ENCODE measurements at regions not wholly inside any gene's neighbourhood (a gene's known extent, or its start where the extent isn't known, plus 50 kb on each side); places are given as distances from the start of the nearest gene placed in this dataset.

GRCh38 chrX:139106069-139106468 is 394.6 kb upstream of the FGF13 start:
- H3K4me1 ChIP-seq = no peaks in the 10 kb centered on the region
- no peak overlapping the region for H3K27ac ChIP-seq
- no peaks in the 10 kb centered on the region for H3K9me3 ChIP-seq
- no peaks in the 10 kb centered on the region for H3K36me3 ChIP-seq
- no peak for DNase-seq
- H3K27me3 ChIP-seq = no peaks in the 10 kb centered on the region
- TF ChIP-seq POLR2A (IDR thresholded peaks at IDR 0.05) = no peak
- TF ChIP-seq, protein P1, sequence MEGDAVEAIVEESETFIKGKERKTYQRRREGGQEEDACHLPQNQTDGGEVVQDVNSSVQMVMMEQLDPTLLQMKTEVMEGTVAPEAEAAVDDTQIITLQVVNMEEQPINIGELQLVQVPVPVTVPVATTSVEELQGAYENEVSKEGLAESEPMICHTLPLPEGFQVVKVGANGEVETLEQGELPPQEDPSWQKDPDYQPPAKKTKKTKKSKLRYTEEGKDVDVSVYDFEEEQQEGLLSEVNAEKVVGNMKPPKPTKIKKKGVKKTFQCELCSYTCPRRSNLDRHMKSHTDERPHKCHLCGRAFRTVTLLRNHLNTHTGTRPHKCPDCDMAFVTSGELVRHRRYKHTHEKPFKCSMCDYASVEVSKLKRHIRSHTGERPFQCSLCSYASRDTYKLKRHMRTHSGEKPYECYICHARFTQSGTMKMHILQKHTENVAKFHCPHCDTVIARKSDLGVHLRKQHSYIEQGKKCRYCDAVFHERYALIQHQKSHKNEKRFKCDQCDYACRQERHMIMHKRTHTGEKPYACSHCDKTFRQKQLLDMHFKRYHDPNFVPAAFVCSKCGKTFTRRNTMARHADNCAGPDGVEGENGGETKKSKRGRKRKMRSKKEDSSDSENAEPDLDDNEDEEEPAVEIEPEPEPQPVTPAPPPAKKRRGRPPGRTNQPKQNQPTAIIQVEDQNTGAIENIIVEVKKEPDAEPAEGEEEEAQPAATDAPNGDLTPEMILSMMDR (IDR thresholded peaks at IDR 0.05) = no peak
- intact Hi-C loops (cut with DNase I; ENCODE audit: low total_unique reads) = no loop called here
- H3K4me3 ChIP-seq = no peak overlapping the region

DNA sequence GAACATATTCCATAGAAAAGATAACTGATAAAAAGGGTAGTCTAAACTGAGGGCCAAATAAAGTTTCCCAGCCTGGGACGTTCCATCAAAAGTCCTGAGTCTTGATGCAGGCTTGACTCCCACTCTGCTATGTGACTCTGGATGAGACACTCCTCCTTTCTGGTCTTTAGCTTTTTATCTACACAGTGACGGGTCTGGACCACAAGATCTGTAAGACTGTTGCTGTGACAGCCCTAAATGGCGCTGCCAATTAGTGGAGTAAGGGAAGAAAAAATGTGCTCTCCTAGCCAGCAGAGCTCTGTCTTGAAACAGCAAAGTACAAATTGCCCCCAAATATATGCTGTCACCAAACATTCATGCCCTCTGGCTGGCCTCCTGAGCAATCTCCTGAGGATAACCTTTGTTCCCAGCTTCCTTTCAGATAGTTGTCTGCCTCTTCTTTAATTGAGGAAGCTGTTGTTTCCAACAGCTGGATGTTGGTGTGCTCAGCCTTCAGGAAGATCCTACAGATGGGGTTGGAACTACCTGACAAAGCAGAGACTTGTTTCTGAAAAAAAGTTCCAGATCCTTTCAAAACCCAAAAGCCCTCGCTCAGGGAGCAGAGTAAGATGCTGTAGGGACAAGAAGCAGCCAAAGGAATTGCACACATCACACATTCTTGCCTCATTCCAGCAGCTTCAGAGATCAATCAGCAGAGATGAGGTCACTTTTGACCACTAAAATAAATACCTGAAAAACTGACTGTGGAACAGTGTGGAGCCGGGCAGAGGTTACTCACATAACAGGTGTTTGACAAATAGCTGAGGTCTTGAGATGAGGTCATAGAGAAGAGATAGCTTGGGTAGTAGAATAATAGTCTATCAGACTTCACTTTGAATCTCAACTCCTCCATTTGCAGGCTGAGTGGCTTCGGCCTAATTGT is 383.4 kb upstream of the FGF13 start:
- Histone ChIP-seq H3K27ac (no peak overlapping the region), H3K9me3 (no peaks in the 10 kb centered on the region), H3K36me3 (no peaks in the 10 kb centered on the region), H3K4me3 (no peak overlapping the region), H3K4me1 (no peaks in the 10 kb centered on the region), H3K27me3 (peaks cover 0 to 3% of the 10 kb centered on the region in 2 donors)
- intact Hi-C loops (cut with DNase I; ENCODE audit: low total_unique reads) = no loop called here
- no peak for TF ChIP-seq POLR2A (IDR thresholded peaks at IDR 0.05)
- TF ChIP-seq, protein P1 (IDR thresholded peaks at IDR 0.05) = no peak
- no peak for DNase-seq

DNA sequence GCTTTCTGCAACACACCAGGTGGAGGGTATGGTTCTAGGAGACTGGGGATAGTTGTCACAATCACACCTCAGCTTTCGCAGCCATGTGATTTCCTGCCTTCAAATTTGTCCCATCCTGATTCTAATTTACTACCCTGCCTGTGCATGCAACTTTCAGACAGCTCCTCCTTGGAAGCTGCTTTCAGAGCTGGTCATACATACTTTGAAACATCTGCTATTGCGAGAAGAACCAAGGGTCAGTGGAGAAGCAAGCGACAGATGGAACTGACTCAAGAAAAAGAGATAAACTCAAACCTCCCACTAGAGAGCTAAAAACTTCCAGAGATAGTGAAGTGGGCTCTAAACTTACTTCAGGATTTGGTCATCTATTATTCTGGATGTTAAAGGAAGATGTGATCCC is 381.7 kb upstream of the FGF13 start:
- H3K4me1 ChIP-seq = no peaks in the 10 kb centered on the region
- no peak overlapping the region for H3K27ac ChIP-seq
- H3K4me3 ChIP-seq = no peak overlapping the region
- H3K36me3 ChIP-seq = no peaks in the 10 kb centered on the region
- DNase-seq = no peak
- TF ChIP-seq POLR2A (IDR thresholded peaks at IDR 0.05) = no peak
- TF ChIP-seq, protein P1 (IDR thresholded peaks at IDR 0.05) = no peak
- H3K27me3 ChIP-seq = no peaks in the 10 kb centered on the region
- intact Hi-C loops (cut with DNase I; ENCODE audit: low total_unique reads) = no loop called here
- no peaks in the 10 kb centered on the region for H3K9me3 ChIP-seq

DNA sequence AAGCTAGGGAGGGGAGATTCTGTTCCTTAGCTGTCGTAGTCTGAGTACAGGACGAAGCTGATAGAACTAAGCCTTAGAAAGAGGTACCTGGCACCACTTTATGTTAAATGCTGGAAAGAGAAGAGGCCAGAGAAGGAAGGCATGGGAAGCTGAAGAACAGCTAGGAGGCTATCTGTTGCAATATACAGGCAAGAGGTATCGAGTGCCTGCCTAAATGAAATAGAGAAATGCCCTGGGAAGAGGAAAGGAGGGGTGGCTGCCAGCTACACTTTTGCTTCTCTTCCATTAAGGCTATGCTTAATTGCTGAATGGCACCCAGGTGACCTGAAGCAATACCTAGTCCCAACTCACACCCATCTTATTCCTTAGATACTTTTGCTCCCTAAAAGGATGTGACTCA is 380.4 kb upstream of the FGF13 start:
- Histone ChIP-seq H3K4me1 (no peaks in the 10 kb centered on the region), H3K9me3 (no peaks in the 10 kb centered on the region), H3K4me3 (no peak overlapping the region), H3K27ac (no peak overlapping the region), H3K36me3 (no peaks in the 10 kb centered on the region), H3K27me3 (no peaks in the 10 kb centered on the region)
- intact Hi-C loops (cut with DNase I; ENCODE audit: low total_unique reads) = no loop called here
- TF ChIP-seq, protein P1 (IDR thresholded peaks at IDR 0.05) = no peak
- no peak for TF ChIP-seq POLR2A (IDR thresholded peaks at IDR 0.05)
- DNase-seq = no peak

DNA sequence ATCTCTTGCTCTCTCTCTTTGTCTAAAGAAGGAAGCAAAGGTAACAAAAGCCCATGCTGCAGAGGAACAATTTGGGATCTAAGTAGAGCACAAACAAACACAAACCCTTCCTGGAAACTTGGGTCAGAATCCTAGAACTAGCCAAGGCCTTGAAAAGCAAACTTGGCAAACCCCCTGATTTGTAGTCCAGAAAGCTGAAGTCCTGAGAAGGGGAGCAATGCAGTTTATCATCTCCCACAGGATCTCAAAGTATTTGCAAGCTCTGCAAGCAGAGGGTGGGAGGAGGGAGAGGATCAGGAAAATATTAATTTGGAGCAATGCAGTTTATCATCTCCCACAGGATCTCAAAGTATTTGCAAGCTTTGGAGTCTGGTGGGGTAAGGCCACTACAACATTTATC is 379.5 kb upstream of the FGF13 start:
- no peak for DNase-seq
- no peaks in the 10 kb centered on the region for H3K9me3 ChIP-seq

More for the DNA sequence above, 379.5 kb upstream of the FGF13 start:
- TF ChIP-seq POLR2A (IDR thresholded peaks at IDR 0.05) = no peak
- TF ChIP-seq, protein P1 (IDR thresholded peaks at IDR 0.05) = no peak
- no peaks in the 10 kb centered on the region for H3K4me1 ChIP-seq
- no peaks in the 10 kb centered on the region for H3K27me3 ChIP-seq
- no peak overlapping the region for H3K4me3 ChIP-seq
- H3K36me3 ChIP-seq = no peaks in the 10 kb centered on the region
- intact Hi-C loops (cut with DNase I; ENCODE audit: low total_unique reads) = no loop called here
- no peak overlapping the region for H3K27ac ChIP-seq
